Peyer's patch (tissue), 4 donors: ENCODE measurements at regions not wholly inside any gene's neighbourhood (a gene's known extent, or its start where the extent isn't known, plus 50 kb on each side); places are given as distances from the start of the nearest gene placed in this dataset.

Source experiments
- POLR2A ChIP-seq, 2 donors: fragments of 450-650 bp; IDR thresholded peaks; one replicate each; pipeline ENCODE4 v1.5.1; 2017; ENCODE audit warnings: antibody characterized with exemption in 2 of 2, mild to moderate bottlenecking in 2 of 2, moderate library complexity in 2 of 2
- TF ChIP-seq, protein P1 (sequence below), 6 experiments: fragments of 450-650 bp in 4 of 6; fragments of 200-600 bp in 2 of 6; sonication (generic) in 1 of 6; IDR thresholded peaks; one replicate each; pipeline ENCODE4 v1.5.1; 2017 to 2019; ENCODE audit warnings: antibody characterized with exemption in 6 of 6, mild to moderate bottlenecking in 3 of 6, moderate library complexity in 1 of 6

DNA sequence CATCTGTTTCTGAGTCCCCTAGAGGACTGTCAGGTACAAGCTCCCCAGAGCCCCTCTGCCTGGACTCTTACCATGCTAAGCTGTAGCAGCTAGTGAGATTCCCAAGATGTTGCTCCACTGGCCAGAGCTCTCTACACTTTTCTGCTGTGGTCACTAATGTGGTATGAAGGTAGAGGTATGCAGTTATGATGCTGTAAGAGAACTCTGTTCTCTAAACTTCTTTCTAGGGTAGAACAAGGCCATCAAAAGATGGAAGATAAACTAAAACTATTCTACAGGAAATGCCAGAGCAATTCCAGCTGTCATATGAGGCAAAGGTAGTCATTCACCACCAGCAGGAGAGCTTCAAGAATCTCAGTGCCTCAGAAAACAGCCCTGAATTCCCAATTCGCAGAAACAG, 517.4 kb upstream of the ARRDC4 start:
- TF ChIP-seq, protein P1, sequence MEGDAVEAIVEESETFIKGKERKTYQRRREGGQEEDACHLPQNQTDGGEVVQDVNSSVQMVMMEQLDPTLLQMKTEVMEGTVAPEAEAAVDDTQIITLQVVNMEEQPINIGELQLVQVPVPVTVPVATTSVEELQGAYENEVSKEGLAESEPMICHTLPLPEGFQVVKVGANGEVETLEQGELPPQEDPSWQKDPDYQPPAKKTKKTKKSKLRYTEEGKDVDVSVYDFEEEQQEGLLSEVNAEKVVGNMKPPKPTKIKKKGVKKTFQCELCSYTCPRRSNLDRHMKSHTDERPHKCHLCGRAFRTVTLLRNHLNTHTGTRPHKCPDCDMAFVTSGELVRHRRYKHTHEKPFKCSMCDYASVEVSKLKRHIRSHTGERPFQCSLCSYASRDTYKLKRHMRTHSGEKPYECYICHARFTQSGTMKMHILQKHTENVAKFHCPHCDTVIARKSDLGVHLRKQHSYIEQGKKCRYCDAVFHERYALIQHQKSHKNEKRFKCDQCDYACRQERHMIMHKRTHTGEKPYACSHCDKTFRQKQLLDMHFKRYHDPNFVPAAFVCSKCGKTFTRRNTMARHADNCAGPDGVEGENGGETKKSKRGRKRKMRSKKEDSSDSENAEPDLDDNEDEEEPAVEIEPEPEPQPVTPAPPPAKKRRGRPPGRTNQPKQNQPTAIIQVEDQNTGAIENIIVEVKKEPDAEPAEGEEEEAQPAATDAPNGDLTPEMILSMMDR (IDR thresholded peaks at IDR 0.05), result no peak
- no peak for TF ChIP-seq POLR2A (IDR thresholded peaks at IDR 0.05)
